ENCODE measurements at regions not wholly inside any gene's neighbourhood (a gene's known extent, or its start where the extent isn't known, plus 50 kb on each side); places are given as distances from the start of the nearest gene placed in this dataset.

DNA sequence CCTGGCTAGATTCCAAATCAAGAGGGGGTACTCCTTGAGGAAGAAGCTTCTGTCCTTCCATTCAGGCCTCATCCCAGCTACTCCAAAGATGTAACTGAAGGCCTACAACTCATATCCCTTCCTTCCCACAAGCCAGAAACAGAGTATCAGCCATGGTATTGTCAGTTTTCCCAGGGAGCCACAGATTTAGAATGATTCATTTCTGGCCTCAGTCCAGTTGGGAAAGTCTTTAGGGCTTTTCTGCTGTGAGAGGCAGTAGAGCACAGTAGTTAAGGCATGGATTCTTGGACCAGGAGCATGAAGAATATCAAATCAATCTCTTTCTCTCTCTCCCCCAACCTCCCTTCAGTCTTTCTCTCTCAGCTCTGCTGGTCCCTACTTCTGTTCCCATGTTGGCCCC is 505.0 kb downstream of the BCOR start:
- DNase-seq (ENCODE audit: low spot score): no peak
- Histone ChIP-seq H3K4me3 (ENCODE audit: low read depth in 1 of 3, low read length in 3 of 3) (no peak overlapping the region), H3K9ac (ENCODE audit: low read depth in 1 of 2, low read length in 2 of 2) (no peak overlapping the region), H3K9me3 (ENCODE audit: control insufficient read depth in 4 of 4, low read length in 3 of 4) (no peaks in the 10 kb centered on the region), H3K27ac (ENCODE audit: low read depth in 1 of 2, low read length in 2 of 2) (no peak overlapping the region), H3K27me3 (ENCODE audit: control insufficient read depth in 4 of 4, insufficient read depth in 4 of 4, low read length in 3 of 4) (no peaks in the 10 kb centered on the region), H3K36me3 (ENCODE audit: control insufficient read depth in 4 of 4, insufficient read depth in 3 of 4, low read depth in 1 of 4, low read length in 3 of 4) (no peaks in the 10 kb centered on the region), H3K4me1 (ENCODE audit: control insufficient read depth in 4 of 4, insufficient read depth in 4 of 4, low read length in 3 of 4) (no peaks in the 10 kb centered on the region)
- TF ChIP-seq, protein P1, sequence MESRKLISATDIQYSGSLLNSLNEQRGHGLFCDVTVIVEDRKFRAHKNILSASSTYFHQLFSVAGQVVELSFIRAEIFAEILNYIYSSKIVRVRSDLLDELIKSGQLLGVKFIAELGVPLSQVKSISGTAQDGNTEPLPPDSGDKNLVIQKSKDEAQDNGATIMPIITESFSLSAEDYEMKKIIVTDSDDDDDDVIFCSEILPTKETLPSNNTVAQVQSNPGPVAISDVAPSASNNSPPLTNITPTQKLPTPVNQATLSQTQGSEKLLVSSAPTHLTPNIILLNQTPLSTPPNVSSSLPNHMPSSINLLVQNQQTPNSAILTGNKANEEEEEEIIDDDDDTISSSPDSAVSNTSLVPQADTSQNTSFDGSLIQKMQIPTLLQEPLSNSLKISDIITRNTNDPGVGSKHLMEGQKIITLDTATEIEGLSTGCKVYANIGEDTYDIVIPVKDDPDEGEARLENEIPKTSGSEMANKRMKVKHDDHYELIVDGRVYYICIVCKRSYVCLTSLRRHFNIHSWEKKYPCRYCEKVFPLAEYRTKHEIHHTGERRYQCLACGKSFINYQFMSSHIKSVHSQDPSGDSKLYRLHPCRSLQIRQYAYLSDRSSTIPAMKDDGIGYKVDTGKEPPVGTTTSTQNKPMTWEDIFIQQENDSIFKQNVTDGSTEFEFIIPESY (IDR thresholded peaks at IDR 0.05): no peak
- TF ChIP-seq RXRA (IDR thresholded peaks at IDR 0.05) (no peak), GABPA (IDR thresholded peaks at IDR 0.05 in 1 of 2, conservative IDR thresholded peaks at IDR 0.05 in 1 of 2) (no peak), JUND (IDR thresholded peaks at IDR 0.05) (no peak), EGR1 (IDR thresholded peaks at IDR 0.05; ENCODE audit: low read depth in 2 of 2) (no peak), YY1 (IDR thresholded peaks at IDR 0.05) (no peak), HNF4G (IDR thresholded peaks at IDR 0.05) (no peak)
- TF ChIP-seq, protein P2, sequence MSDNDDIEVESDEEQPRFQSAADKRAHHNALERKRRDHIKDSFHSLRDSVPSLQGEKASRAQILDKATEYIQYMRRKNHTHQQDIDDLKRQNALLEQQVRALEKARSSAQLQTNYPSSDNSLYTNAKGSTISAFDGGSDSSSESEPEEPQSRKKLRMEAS (IDR thresholded peaks at IDR 0.05): no peak
- TF ChIP-seq, protein P3, sequence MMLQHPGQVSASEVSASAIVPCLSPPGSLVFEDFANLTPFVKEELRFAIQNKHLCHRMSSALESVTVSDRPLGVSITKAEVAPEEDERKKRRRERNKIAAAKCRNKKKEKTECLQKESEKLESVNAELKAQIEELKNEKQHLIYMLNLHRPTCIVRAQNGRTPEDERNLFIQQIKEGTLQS (IDR thresholded peaks at IDR 0.05): no peak
- TF ChIP-seq, protein P4, sequence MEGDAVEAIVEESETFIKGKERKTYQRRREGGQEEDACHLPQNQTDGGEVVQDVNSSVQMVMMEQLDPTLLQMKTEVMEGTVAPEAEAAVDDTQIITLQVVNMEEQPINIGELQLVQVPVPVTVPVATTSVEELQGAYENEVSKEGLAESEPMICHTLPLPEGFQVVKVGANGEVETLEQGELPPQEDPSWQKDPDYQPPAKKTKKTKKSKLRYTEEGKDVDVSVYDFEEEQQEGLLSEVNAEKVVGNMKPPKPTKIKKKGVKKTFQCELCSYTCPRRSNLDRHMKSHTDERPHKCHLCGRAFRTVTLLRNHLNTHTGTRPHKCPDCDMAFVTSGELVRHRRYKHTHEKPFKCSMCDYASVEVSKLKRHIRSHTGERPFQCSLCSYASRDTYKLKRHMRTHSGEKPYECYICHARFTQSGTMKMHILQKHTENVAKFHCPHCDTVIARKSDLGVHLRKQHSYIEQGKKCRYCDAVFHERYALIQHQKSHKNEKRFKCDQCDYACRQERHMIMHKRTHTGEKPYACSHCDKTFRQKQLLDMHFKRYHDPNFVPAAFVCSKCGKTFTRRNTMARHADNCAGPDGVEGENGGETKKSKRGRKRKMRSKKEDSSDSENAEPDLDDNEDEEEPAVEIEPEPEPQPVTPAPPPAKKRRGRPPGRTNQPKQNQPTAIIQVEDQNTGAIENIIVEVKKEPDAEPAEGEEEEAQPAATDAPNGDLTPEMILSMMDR (IDR thresholded peaks at IDR 0.05; ENCODE audit: low read depth, low read length, missing input control): no peak

DNA sequence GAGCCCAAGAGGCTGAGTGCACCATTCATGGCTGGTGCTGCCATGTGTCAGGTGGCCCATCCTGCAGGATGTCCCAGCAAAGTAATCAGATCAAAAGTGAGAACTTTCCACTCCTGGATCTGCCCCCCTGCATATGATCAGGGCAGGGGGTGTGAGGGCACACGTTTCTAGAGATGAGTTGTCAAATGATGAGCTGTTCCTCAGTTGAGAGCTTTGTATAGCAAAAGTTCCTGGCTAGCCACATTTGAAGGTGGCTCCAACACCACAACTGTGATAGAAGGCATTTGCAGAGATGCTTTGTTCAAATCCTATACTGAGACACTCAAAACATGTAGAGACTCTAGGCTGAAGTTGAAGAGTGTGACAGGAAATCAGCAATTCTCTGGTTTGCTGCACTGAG is 501.8 kb downstream of the BCOR start:
- no peaks in the 10 kb centered on the region for H3K36me3 ChIP-seq (ENCODE audit: control insufficient read depth in 4 of 4, insufficient read depth in 3 of 4, low read depth in 1 of 4, low read length in 3 of 4)
- 78% methylated on average over 1 of the region's 1 CpG for WGBS
- H3K27ac ChIP-seq (ENCODE audit: low read depth in 1 of 2, low read length in 2 of 2): no peak overlapping the region
- TF ChIP-seq YY1 (IDR thresholded peaks at IDR 0.05): no peak
- TF ChIP-seq HNF4G (IDR thresholded peaks at IDR 0.05): no peak
- no peak for TF ChIP-seq RXRA (IDR thresholded peaks at IDR 0.05)
- no peaks in the 10 kb centered on the region for H3K9me3 ChIP-seq (ENCODE audit: control insufficient read depth in 4 of 4, low read length in 3 of 4)
- H3K9ac ChIP-seq (ENCODE audit: low read depth in 1 of 2, low read length in 2 of 2): no peak overlapping the region
- H3K4me1 ChIP-seq (ENCODE audit: control insufficient read depth in 4 of 4, insufficient read depth in 4 of 4, low read length in 3 of 4): no peaks in the 10 kb centered on the region
- no peak for DNase-seq (ENCODE audit: low spot score)
- no peak overlapping the region for H3K4me3 ChIP-seq (ENCODE audit: low read depth in 1 of 3, low read length in 3 of 3)
- H3K27me3 ChIP-seq (ENCODE audit: control insufficient read depth in 4 of 4, insufficient read depth in 4 of 4, low read length in 3 of 4): no peaks in the 10 kb centered on the region

DNA sequence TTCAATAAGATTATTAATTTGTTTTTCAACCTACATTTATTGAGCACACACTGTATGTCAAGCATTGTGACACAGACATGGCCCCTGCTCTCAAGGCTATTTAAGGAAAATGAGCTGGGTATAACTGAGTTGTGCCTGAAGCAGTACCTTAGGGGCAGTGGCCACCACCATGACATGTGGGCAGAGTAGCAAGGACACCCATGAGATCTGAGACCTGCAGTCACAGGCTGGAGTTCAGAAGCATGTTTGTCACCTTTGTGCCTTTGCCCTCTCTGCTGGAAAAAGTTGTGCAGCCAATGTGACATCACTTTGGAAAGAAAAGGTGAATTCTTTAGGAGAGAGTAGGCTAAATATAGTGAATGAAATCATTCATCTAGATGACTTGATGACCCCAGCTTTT is 501.3 kb downstream of the BCOR start:
- no peak overlapping the region for H3K27ac ChIP-seq (ENCODE audit: low read depth in 1 of 2, low read length in 2 of 2)
- no peak for DNase-seq (ENCODE audit: low spot score)
- H3K27me3 ChIP-seq (ENCODE audit: control insufficient read depth in 4 of 4, insufficient read depth in 4 of 4, low read length in 3 of 4): no peaks in the 10 kb centered on the region
- no peak overlapping the region for H3K4me3 ChIP-seq (ENCODE audit: low read depth in 1 of 3, low read length in 3 of 3)
- H3K4me1 ChIP-seq (ENCODE audit: control insufficient read depth in 4 of 4, insufficient read depth in 4 of 4, low read length in 3 of 4): no peaks in the 10 kb centered on the region
- H3K9ac ChIP-seq (ENCODE audit: low read depth in 1 of 2, low read length in 2 of 2): no peak overlapping the region
- no peaks in the 10 kb centered on the region for H3K9me3 ChIP-seq (ENCODE audit: control insufficient read depth in 4 of 4, low read length in 3 of 4)
- no peaks in the 10 kb centered on the region for H3K36me3 ChIP-seq (ENCODE audit: control insufficient read depth in 4 of 4, insufficient read depth in 3 of 4, low read depth in 1 of 4, low read length in 3 of 4)
- TF ChIP-seq JUND (IDR thresholded peaks at IDR 0.05) (no peak), HNF4A (conservative IDR thresholded peaks at IDR 0.05) (no peak), FOXA2 (IDR thresholded peaks at IDR 0.05) (no peak), FOXA1 (IDR thresholded peaks at IDR 0.05) (no peak), GABPA (IDR thresholded peaks at IDR 0.05 in 1 of 2, conservative IDR thresholded peaks at IDR 0.05 in 1 of 2) (no peak), NR2F2 (IDR thresholded peaks at IDR 0.05) (no peak), YY1 (IDR thresholded peaks at IDR 0.05) (no peak), SP1 (IDR thresholded peaks at IDR 0.05) (no peak), HNF4G (IDR thresholded peaks at IDR 0.05) (no peak)
- TF ChIP-seq, protein P3 (IDR thresholded peaks at IDR 0.05): no peak
- TF ChIP-seq, protein P5, sequence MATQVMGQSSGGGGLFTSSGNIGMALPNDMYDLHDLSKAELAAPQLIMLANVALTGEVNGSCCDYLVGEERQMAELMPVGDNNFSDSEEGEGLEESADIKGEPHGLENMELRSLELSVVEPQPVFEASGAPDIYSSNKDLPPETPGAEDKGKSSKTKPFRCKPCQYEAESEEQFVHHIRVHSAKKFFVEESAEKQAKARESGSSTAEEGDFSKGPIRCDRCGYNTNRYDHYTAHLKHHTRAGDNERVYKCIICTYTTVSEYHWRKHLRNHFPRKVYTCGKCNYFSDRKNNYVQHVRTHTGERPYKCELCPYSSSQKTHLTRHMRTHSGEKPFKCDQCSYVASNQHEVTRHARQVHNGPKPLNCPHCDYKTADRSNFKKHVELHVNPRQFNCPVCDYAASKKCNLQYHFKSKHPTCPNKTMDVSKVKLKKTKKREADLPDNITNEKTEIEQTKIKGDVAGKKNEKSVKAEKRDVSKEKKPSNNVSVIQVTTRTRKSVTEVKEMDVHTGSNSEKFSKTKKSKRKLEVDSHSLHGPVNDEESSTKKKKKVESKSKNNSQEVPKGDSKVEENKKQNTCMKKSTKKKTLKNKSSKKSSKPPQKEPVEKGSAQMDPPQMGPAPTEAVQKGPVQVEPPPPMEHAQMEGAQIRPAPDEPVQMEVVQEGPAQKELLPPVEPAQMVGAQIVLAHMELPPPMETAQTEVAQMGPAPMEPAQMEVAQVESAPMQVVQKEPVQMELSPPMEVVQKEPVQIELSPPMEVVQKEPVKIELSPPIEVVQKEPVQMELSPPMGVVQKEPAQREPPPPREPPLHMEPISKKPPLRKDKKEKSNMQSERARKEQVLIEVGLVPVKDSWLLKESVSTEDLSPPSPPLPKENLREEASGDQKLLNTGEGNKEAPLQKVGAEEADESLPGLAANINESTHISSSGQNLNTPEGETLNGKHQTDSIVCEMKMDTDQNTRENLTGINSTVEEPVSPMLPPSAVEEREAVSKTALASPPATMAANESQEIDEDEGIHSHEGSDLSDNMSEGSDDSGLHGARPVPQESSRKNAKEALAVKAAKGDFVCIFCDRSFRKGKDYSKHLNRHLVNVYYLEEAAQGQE (IDR thresholded peaks at IDR 0.05): no peak
- TF ChIP-seq, protein P4 (IDR thresholded peaks at IDR 0.05; ENCODE audit: low read depth, low read length, missing input control): no peak
